WTC11 (cell line): ENCODE measurements at regions not wholly inside any gene's neighbourhood (a gene's known extent, or its start where the extent isn't known, plus 50 kb on each side); places are given as distances from the start of the nearest gene placed in this dataset.

Experiments used
- ATAC-seq: fragments of 200-7000 bp; cut with Tn5 transposase; 2 replicates; pipeline ENCODE4 v1.10.0; 2021; ENCODE audit warnings: mild to moderate bottlenecking, moderate library complexity
- CTCF ChIA-PET: fragments of 300-600 bp; sonication (Branson Sonifier 250); formaldehyde crosslinking; loops from one replicate; lab custom pipeline; 2021; ENCODE audit warnings: antibody characterized with exemption; lab: Charles Lee
- POLR2A ChIA-PET: fragments of 350-600 bp; sonication (Branson Sonifier 250); formaldehyde crosslinking; loops from one replicate; lab custom pipeline; 2021; ENCODE audit warnings: antibody characterized with exemption; lab: Charles Lee
- DNase-seq: peaks from one replicate; pipeline ENCODE4 v3.0.0; 2021; ENCODE audit warnings: low spot score
- H3K27ac Mint-ChIP-seq: 2 replicates; pipeline ENCODE4 v1.8.0; 2021; ENCODE audit warnings: mixed read lengths
- H3K27me3 Mint-ChIP-seq: 2 replicates; pipeline ENCODE4 v1.8.0; 2021; ENCODE audit warnings: low read depth, mild to moderate bottlenecking, moderate library complexity, mixed read lengths
- H3K36me3 Mint-ChIP-seq: 2 replicates; pipeline ENCODE4 v1.8.0; 2021; ENCODE audit warnings: mixed read lengths
- H3K4me1 Mint-ChIP-seq: 2 replicates; pipeline ENCODE4 v1.8.0; 2022; ENCODE audit warnings: mixed read lengths
- H3K4me3 Mint-ChIP-seq: 2 replicates; pipeline ENCODE4 v1.8.0; 2021; ENCODE audit warnings: mild to moderate bottlenecking, moderate library complexity, mixed read lengths
- H3K9me3 Mint-ChIP-seq: 2 replicates; pipeline ENCODE4 v1.8.0; 2021; ENCODE audit warnings: mixed read lengths
- ATF1 ChIP-seq: sonication (generic); formaldehyde crosslinking; IDR thresholded peaks from 2 replicates; pipeline ENCODE4 v1.8.1; 2023; ENCODE audit warnings: mild to moderate bottlenecking, moderate library complexity, missing genetic modification reagents
- E2F5 ChIP-seq: sonication (generic); formaldehyde crosslinking; IDR thresholded peaks from 2 replicates; pipeline ENCODE4 v1.8.1; 2022; ENCODE audit warnings: mild to moderate bottlenecking, moderate library complexity, missing genetic modification reagents
- ETV6 ChIP-seq: sonication (generic); formaldehyde crosslinking; IDR thresholded peaks from 2 replicates; pipeline ENCODE4 v1.8.1; 2022; ENCODE audit warnings: mild to moderate bottlenecking, missing genetic modification reagents
- FOXP1 ChIP-seq: sonication (generic); formaldehyde crosslinking; IDR thresholded peaks from 2 replicates; pipeline ENCODE4 v1.8.0; 2022; ENCODE audit warnings: missing genetic modification reagents, mild to moderate bottlenecking, moderate library complexity, borderline replicate concordance
- GABPB1 ChIP-seq: sonication (generic); formaldehyde crosslinking; IDR thresholded peaks from 2 replicates; pipeline ENCODE4 v1.8.1; 2023; ENCODE audit warnings: mild to moderate bottlenecking, missing genetic modification reagents
- GRHL2 ChIP-seq: fragments of 250-450 bp; sonication (Bioruptor Pico); IDR thresholded peaks from 2 replicates; pipeline ENCODE4 v1.8.0; 2022; ENCODE audit warnings: mild to moderate bottlenecking, moderate library complexity; ENCODE audit not compliant: insufficient replicate concordance, severe bottlenecking
- GTF2I ChIP-seq: fragments of 250-450 bp; sonication (Bioruptor Pico); conservative IDR thresholded peaks from 2 replicates; pipeline ENCODE4 v1.4.0; 2021; ENCODE audit warnings: mild to moderate bottlenecking
- HMGA2 ChIP-seq: fragments of 250-450 bp; sonication (Bioruptor Pico); IDR thresholded peaks from 2 replicates; pipeline ENCODE4 v1.4.0; 2021; ENCODE audit warnings: mild to moderate bottlenecking, moderate library complexity
- IRF1 ChIP-seq: sonication (generic); formaldehyde crosslinking; IDR thresholded peaks from 2 replicates; pipeline ENCODE4 v1.8.0; 2023; ENCODE audit warnings: missing genetic modification reagents
- JAZF1 ChIP-seq: fragments of 250-450 bp; sonication (Bioruptor Pico); IDR thresholded peaks from 2 replicates; pipeline ENCODE4 v1.9.0; 2021; ENCODE audit warnings: moderate library complexity, mild to moderate bottlenecking, inconsistent platforms
- MYBL2 ChIP-seq: sonication (generic); formaldehyde crosslinking; IDR thresholded peaks from 2 replicates; pipeline ENCODE4 v1.8.1; 2023; ENCODE audit warnings: mild to moderate bottlenecking, moderate library complexity, missing genetic modification reagents
- NFE2L1 ChIP-seq: sonication (generic); formaldehyde crosslinking; IDR thresholded peaks from 2 replicates; pipeline ENCODE4 v1.8.1; 2023; ENCODE audit warnings: missing genetic modification reagents
- NFYB ChIP-seq: sonication (generic); formaldehyde crosslinking; conservative IDR thresholded peaks from 2 replicates; pipeline ENCODE4 v1.8.0; 2022; ENCODE audit warnings: low read depth, missing genetic modification reagents
- NR1H2 ChIP-seq: sonication (generic); formaldehyde crosslinking; IDR thresholded peaks from 2 replicates; pipeline ENCODE4 v1.9.0; 2021; ENCODE audit warnings: mild to moderate bottlenecking, moderate library complexity, missing genetic modification reagents
- NR3C1 ChIP-seq: sonication (generic); formaldehyde crosslinking; conservative IDR thresholded peaks from 2 replicates; pipeline ENCODE4 v1.8.1; 2023; ENCODE audit warnings: low read depth, mild to moderate bottlenecking, missing genetic modification reagents
- RELA ChIP-seq: sonication (generic); formaldehyde crosslinking; IDR thresholded peaks from 2 replicates; pipeline ENCODE4 v1.8.1; 2022; ENCODE audit warnings: missing genetic modification reagents, mild to moderate bottlenecking, borderline replicate concordance
- SP1 ChIP-seq: sonication (generic); formaldehyde crosslinking; conservative IDR thresholded peaks from 2 replicates; pipeline ENCODE4 v1.8.1; 2022; ENCODE audit warnings: missing genetic modification reagents
- TEAD4 ChIP-seq: sonication (generic); formaldehyde crosslinking; IDR thresholded peaks from 2 replicates; pipeline ENCODE4 v1.8.0; 2022; ENCODE audit warnings: mild to moderate bottlenecking, missing genetic modification reagents
- TP53 ChIP-seq: sonication (generic); formaldehyde crosslinking; IDR thresholded peaks from 2 replicates; pipeline ENCODE4 v1.8.1; 2023; ENCODE audit warnings: mild to moderate bottlenecking, missing genetic modification reagents
- ZBTB43 ChIP-seq: sonication (generic); formaldehyde crosslinking; IDR thresholded peaks from 2 replicates; pipeline ENCODE4 v1.8.1; 2023; ENCODE audit warnings: mild to moderate bottlenecking, missing genetic modification reagents
- ZNF138 ChIP-seq: sonication (generic); formaldehyde crosslinking; conservative IDR thresholded peaks from 2 replicates; pipeline ENCODE4 v1.8.1; 2022; ENCODE audit warnings: mild to moderate bottlenecking, moderate library complexity, missing genetic modification reagents
- ZNF263 ChIP-seq: sonication (generic); formaldehyde crosslinking; IDR thresholded peaks from 2 replicates; pipeline ENCODE4 v1.8.1; 2022; ENCODE audit warnings: low read depth, mild to moderate bottlenecking, moderate library complexity, missing genetic modification reagents
- TF ChIP-seq, protein P1 (sequence below): sonication (generic); formaldehyde crosslinking; IDR thresholded peaks from 2 replicates; pipeline ENCODE4 v1.8.1; 2022; ENCODE audit warnings: low read depth, missing genetic modification reagents, borderline replicate concordance
- TF ChIP-seq, protein P2 (sequence below): sonication (generic); formaldehyde crosslinking; IDR thresholded peaks from 2 replicates; pipeline ENCODE4 v1.8.1; 2023; ENCODE audit warnings: mild to moderate bottlenecking, missing genetic modification reagents, moderate library complexity
- TF ChIP-seq, protein P3 (sequence below): fragments of 250-450 bp; sonication (Bioruptor Pico); IDR thresholded peaks from 2 replicates; pipeline ENCODE4 v1.9.0; 2021; ENCODE audit warnings: mild to moderate bottlenecking
- TF ChIP-seq, protein P4 (sequence below): sonication (generic); formaldehyde crosslinking; IDR thresholded peaks from 2 replicates; pipeline ENCODE4 v1.8.1; 2022; ENCODE audit warnings: mild to moderate bottlenecking, missing genetic modification reagents, moderate library complexity, borderline replicate concordance
- TF ChIP-seq, protein P5 (sequence below): sonication (generic); formaldehyde crosslinking; IDR thresholded peaks from 2 replicates; pipeline ENCODE4 v1.8.0; 2022; ENCODE audit warnings: mild to moderate bottlenecking, missing genetic modification reagents

DNA sequence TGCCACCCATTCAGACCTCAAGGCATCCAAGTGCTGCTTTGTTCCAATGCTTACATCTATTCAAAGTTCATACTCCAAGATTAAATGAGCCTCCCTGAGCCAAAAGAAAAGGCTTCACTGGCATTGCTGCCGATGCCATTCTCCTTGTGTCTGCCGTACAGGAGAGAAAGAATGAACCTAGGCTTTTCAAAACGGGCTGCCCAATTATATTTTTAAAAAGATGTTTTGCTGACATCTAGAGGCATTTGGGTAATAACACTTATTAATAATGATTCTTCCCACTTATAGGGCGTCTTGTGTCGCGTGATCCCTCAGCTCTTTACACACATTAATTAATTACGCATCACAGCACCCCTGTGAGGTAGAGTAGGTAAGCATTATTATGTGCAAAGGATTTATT lies 545.6 kb downstream of the PKHD1 start:
- Mint-ChIP-seq H3K27ac (no peak overlapping the region), H3K36me3 (no peaks in the 10 kb centered on the region), H3K27me3 (no peaks in the 10 kb centered on the region), H3K4me1 (peaks cover 24% of the 10 kb centered on the region), H3K9me3 (no peaks in the 10 kb centered on the region), H3K4me3 (no peak overlapping the region)
- ATAC-seq = no peak
- DNase-seq = no peak
- CTCF ChIA-PET = no interaction called here
- TF ChIP-seq ZNF263 (CRISPR knock-in tag) (no peak), GABPB1 (no peak), FOXP1 (CRISPR knock-in tag) (no peak), HMGA2 (CRISPR knock-in tag) (no peak), TEAD4 (CRISPR knock-in tag) (no peak), NR3C1 (no peak), GTF2I (CRISPR knock-in tag) (no peak), IRF1 (CRISPR knock-in tag) (no peak), ZNF138 (CRISPR knock-in tag) (no peak), SP1 (no peak), ZBTB43 (CRISPR knock-in tag) (no peak), MYBL2 (no peak), TP53 (CRISPR knock-in tag) (no peak)
- TF ChIP-seq, protein P1, sequence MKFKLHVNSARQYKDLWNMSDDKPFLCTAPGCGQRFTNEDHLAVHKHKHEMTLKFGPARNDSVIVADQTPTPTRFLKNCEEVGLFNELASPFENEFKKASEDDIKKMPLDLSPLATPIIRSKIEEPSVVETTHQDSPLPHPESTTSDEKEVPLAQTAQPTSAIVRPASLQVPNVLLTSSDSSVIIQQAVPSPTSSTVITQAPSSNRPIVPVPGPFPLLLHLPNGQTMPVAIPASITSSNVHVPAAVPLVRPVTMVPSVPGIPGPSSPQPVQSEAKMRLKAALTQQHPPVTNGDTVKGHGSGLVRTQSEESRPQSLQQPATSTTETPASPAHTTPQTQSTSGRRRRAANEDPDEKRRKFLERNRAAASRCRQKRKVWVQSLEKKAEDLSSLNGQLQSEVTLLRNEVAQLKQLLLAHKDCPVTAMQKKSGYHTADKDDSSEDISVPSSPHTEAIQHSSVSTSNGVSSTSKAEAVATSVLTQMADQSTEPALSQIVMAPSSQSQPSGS = no peak
- TF ChIP-seq, protein P2, sequence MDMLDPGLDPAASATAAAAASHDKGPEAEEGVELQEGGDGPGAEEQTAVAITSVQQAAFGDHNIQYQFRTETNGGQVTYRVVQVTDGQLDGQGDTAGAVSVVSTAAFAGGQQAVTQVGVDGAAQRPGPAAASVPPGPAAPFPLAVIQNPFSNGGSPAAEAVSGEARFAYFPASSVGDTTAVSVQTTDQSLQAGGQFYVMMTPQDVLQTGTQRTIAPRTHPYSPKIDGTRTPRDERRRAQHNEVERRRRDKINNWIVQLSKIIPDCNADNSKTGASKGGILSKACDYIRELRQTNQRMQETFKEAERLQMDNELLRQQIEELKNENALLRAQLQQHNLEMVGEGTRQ (CRISPR knock-in tag) = no peak
- TF ChIP-seq, protein P3, sequence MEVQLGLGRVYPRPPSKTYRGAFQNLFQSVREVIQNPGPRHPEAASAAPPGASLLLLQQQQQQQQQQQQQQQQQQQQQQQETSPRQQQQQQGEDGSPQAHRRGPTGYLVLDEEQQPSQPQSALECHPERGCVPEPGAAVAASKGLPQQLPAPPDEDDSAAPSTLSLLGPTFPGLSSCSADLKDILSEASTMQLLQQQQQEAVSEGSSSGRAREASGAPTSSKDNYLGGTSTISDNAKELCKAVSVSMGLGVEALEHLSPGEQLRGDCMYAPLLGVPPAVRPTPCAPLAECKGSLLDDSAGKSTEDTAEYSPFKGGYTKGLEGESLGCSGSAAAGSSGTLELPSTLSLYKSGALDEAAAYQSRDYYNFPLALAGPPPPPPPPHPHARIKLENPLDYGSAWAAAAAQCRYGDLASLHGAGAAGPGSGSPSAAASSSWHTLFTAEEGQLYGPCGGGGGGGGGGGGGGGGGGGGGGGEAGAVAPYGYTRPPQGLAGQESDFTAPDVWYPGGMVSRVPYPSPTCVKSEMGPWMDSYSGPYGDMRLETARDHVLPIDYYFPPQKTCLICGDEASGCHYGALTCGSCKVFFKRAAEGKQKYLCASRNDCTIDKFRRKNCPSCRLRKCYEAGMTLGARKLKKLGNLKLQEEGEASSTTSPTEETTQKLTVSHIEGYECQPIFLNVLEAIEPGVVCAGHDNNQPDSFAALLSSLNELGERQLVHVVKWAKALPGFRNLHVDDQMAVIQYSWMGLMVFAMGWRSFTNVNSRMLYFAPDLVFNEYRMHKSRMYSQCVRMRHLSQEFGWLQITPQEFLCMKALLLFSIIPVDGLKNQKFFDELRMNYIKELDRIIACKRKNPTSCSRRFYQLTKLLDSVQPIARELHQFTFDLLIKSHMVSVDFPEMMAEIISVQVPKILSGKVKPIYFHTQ (CRISPR knock-in tag) = no peak
- TF ChIP-seq, protein P4, sequence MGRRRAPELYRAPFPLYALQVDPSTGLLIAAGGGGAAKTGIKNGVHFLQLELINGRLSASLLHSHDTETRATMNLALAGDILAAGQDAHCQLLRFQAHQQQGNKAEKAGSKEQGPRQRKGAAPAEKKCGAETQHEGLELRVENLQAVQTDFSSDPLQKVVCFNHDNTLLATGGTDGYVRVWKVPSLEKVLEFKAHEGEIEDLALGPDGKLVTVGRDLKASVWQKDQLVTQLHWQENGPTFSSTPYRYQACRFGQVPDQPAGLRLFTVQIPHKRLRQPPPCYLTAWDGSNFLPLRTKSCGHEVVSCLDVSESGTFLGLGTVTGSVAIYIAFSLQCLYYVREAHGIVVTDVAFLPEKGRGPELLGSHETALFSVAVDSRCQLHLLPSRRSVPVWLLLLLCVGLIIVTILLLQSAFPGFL (CRISPR knock-in tag) = no peak
- TF ChIP-seq, all 79 proteins: peak for 0
- POLR2A ChIA-PET = no interaction called here

- CTCF ChIA-PET = no interaction called here
- POLR2A ChIA-PET = no interaction called here
- Mint-ChIP-seq H3K27ac (no peak overlapping the region), H3K4me1 (peaks cover 24% of the 10 kb centered on the region), H3K27me3 (no peaks in the 10 kb centered on the region), H3K4me3 (no peak overlapping the region), H3K36me3 (no peaks in the 10 kb centered on the region), H3K9me3 (no peaks in the 10 kb centered on the region)
- ATAC-seq = no peak
- DNase-seq = no peak
- TF ChIP-seq E2F5 (CRISPR knock-in tag) = no peak
- no peak for TF ChIP-seq ZNF263 (CRISPR knock-in tag)
- no peak for TF ChIP-seq NR1H2 (CRISPR knock-in tag)
- TF ChIP-seq JAZF1 (CRISPR knock-in tag) = no peak
- no peak for TF ChIP-seq GRHL2
- no peak for TF ChIP-seq NFYB (CRISPR knock-in tag)
- no peak for TF ChIP-seq ETV6 (CRISPR knock-in tag)
- no peak for TF ChIP-seq ATF1 (CRISPR knock-in tag)
- no peak for TF ChIP-seq NFE2L1 (CRISPR knock-in tag)
- TF ChIP-seq, protein P5, sequence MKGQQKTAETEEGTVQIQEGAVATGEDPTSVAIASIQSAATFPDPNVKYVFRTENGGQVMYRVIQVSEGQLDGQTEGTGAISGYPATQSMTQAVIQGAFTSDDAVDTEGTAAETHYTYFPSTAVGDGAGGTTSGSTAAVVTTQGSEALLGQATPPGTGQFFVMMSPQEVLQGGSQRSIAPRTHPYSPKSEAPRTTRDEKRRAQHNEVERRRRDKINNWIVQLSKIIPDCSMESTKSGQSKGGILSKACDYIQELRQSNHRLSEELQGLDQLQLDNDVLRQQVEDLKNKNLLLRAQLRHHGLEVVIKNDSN (CRISPR knock-in tag) = no peak
- no peak for TF ChIP-seq RELA
Measured at GRCh38 chr6:51542475-51542874, 544.9 kb downstream of the PKHD1 start.
